ENCODE measurements at regions not wholly inside any gene's neighbourhood (a gene's known extent, or its start where the extent isn't known, plus 50 kb on each side); places are given as distances from the start of the nearest gene placed in this dataset.

- Histone ChIP-seq H3K9me3 (peaks cover 5% of the 10 kb centered on the region), H3K36me3 (ENCODE audit: insufficient read depth in 1 of 2, low read depth in 1 of 2) (no peaks in the 10 kb centered on the region), H3K27ac (no peak overlapping the region), H3K4me1 (no peaks in the 10 kb centered on the region), H3K27me3 (ENCODE audit: insufficient read depth in 3 of 3, low read length in 2 of 3) (no peaks in the 10 kb centered on the region), H3K4me3 (no peak overlapping the region)
- ATAC-seq (no peak), DNase-seq (no peak)
- intact Hi-C loops (cut with DNase I) = no loop called here
- no peak for TF ChIP-seq CTCF (IDR thresholded peaks at IDR 0.05)
These were observed 130.9 kb upstream of the CCDC179 start for GRCh38 chr11:22991196-22991595.

- Histone ChIP-seq H3K27me3 (ENCODE audit: insufficient read depth in 3 of 3, low read length in 2 of 3) (no peaks in the 10 kb centered on the region), H3K27ac (no peak overlapping the region), H3K9me3 (no peaks in the 10 kb centered on the region), H3K36me3 (ENCODE audit: insufficient read depth in 1 of 2, low read depth in 1 of 2) (no peaks in the 10 kb centered on the region), H3K4me3 (no peak overlapping the region), H3K4me1 (no peaks in the 10 kb centered on the region)
- ATAC-seq = no peak
- no peak for DNase-seq
- intact Hi-C loops (cut with DNase I) = no loop called here
- no peak for TF ChIP-seq CTCF (IDR thresholded peaks at IDR 0.05)
- WGBS, 3 donors = 65 to 72% (median 70%) methylated on average over 4 of the region's 4 CpGs
These were observed 146.5 kb upstream of the CCDC179 start for GRCh38 chr11:23006730-23007129.

GRCh38 chr11:23010790-23011335 lies 150.6 kb upstream of the CCDC179 start:
- Histone ChIP-seq H3K4me1 (no peaks in the 10 kb centered on the region), H3K27me3 (ENCODE audit: insufficient read depth in 3 of 3, low read length in 2 of 3) (no peaks in the 10 kb centered on the region), H3K4me3 (no peak overlapping the region), H3K27ac (no peak overlapping the region), H3K36me3 (ENCODE audit: insufficient read depth in 1 of 2, low read depth in 1 of 2) (no peaks in the 10 kb centered on the region), H3K9me3 (no peaks in the 10 kb centered on the region)
- no peak for TF ChIP-seq CTCF (IDR thresholded peaks at IDR 0.05)
- intact Hi-C loops (cut with DNase I) = loop anchor here in 1 of 2 donors (10.0 kb wide), 1 partner anchor 56 kb away; no protein-coding TSS in a partner anchor
- ATAC-seq (no peak), DNase-seq (no peak)

GRCh38 chr11:23012930-23013329 lies 152.7 kb upstream of the CCDC179 start:
- ATAC-seq (no peak), DNase-seq (no peak)
- H3K4me3 ChIP-seq = no peak overlapping the region
- no peaks in the 10 kb centered on the region for H3K4me1 ChIP-seq
- no peaks in the 10 kb centered on the region for H3K27me3 ChIP-seq (ENCODE audit: insufficient read depth in 3 of 3, low read length in 2 of 3)
- H3K27ac ChIP-seq = no peak overlapping the region
- intact Hi-C loops (cut with DNase I) = loop anchor here in 1 of 2 donors (10.0 kb wide), 1 partner anchor 58 kb away; no protein-coding TSS in a partner anchor
- TF ChIP-seq CTCF (IDR thresholded peaks at IDR 0.05) = no peak
- no peaks in the 10 kb centered on the region for H3K9me3 ChIP-seq
- no peaks in the 10 kb centered on the region for H3K36me3 ChIP-seq (ENCODE audit: insufficient read depth in 1 of 2, low read depth in 1 of 2)
- 94 to 97% (median 96%) methylated on average over 2 of the region's 2 CpGs for WGBS, 3 donors

GRCh38 chr11:23013509-23013908 lies 153.2 kb upstream of the CCDC179 start:
- ATAC-seq (no peak), DNase-seq (no peak)
- Histone ChIP-seq H3K27me3 (ENCODE audit: insufficient read depth in 3 of 3, low read length in 2 of 3) (no peaks in the 10 kb centered on the region), H3K9me3 (no peaks in the 10 kb centered on the region), H3K36me3 (ENCODE audit: insufficient read depth in 1 of 2, low read depth in 1 of 2) (no peaks in the 10 kb centered on the region), H3K27ac (no peak overlapping the region), H3K4me3 (no peak overlapping the region), H3K4me1 (no peaks in the 10 kb centered on the region)
- no peak for TF ChIP-seq CTCF (IDR thresholded peaks at IDR 0.05)
- 85 to 86% (median 86%) methylated on average over 5 of the region's 5 CpGs for WGBS, 3 donors
- intact Hi-C loops (cut with DNase I) = loop anchor here in 1 of 2 donors (10.0 kb wide), 1 partner anchor 59 kb away; no protein-coding TSS in a partner anchor
